Choroid plexus epithelial cell (primary cell): ENCODE measurements at regions not wholly inside any gene's neighbourhood (a gene's known extent, or its start where the extent isn't known, plus 50 kb on each side); places are given as distances from the start of the nearest gene placed in this dataset.

ENCODE experiments used
- DNase-seq: peaks from one replicate; pipeline ENCODE4 v3.0.0-alpha.2; 2010; ENCODE audit warnings: low read depth
- H3K4me3 ChIP-seq: 2 replicates; pipeline ENCODE4 v1.5.1; 2011; ENCODE audit warnings: low read depth, mild to moderate bottlenecking, control low read depth, low read length, moderate library complexity
- CTCF ChIP-seq: conservative IDR thresholded peaks from 2 replicates; pipeline ENCODE4 v1.5.1; 2011; ENCODE audit warnings: low read depth, mild to moderate bottlenecking, control low read depth, inconsistent platforms, low read length, moderate library complexity

GRCh38 chr13:67296511-67296910 lies 66.4 kb upstream of the PCDH9 start:
- H3K4me3 ChIP-seq: no peak overlapping the region
- DNase-seq: peak; percentile 6
- TF ChIP-seq CTCF: no peak

DNA sequence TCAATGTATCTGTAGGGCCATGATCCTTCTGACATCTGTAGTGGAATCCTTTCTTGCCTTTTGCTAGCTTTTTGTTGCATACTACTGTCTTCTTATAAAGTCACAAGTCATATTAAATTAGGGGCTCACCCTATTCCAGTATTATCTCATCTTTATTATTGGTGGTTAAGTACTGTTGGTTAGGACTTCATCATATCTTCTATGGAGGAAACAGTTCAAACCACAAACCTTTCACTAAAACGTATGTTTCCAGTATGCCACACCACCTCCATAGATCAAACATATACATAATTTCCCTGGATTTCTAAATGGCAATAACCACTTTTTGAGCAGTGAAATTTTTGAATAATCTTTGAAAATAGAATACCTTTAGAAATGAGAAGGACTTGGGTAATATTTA lies 62.8 kb upstream of the PCDH9 start:
- DNase-seq: no peak
- TF ChIP-seq CTCF: no peak
- H3K4me3 ChIP-seq: no peak overlapping the region

GRCh38 chr13:67285611-67286010 lies 55.5 kb upstream of the PCDH9 start:
- TF ChIP-seq CTCF: no peak
- H3K4me3 ChIP-seq: no peak overlapping the region
- no peak for DNase-seq

- no peak overlapping the region for H3K4me3 ChIP-seq
- peak; percentile 37 for DNase-seq
- no peak for TF ChIP-seq CTCF
These were observed 53.5 kb upstream of the PCDH9 start for GRCh38 chr13:67283637-67284036.

GRCh38 chr13:67281466-67281865 lies 51.3 kb upstream of the PCDH9 start:
- DNase-seq: no peak
- no peak for TF ChIP-seq CTCF
- H3K4me3 ChIP-seq: no peak overlapping the region
